ENCODE measurements at regions not wholly inside any gene's neighbourhood (a gene's known extent, or its start where the extent isn't known, plus 50 kb on each side); places are given as distances from the start of the nearest gene placed in this dataset.

- Mint-ChIP-seq H3K27me3 (ENCODE audit: low read depth) (no peaks in the 10 kb centered on the region), H3K4me3 (no peak overlapping the region), H3K36me3 (ENCODE audit: insufficient read depth in 1 of 3, low read depth in 3 of 3) (no peaks in the 10 kb centered on the region), H3K27ac (peak overlapping the region in 2 of 3 experiments; percentile 29 to 30; a peak in 2 of 7 replicates), H3K4me1 (peaks cover 16 to 24% of the 10 kb centered on the region in 2 experiments), H3K9me3 (no peaks in the 10 kb centered on the region)
- Histone ChIP-seq H3K9me3 (ENCODE audit: control insufficient read depth, low read depth, low read length) (no peaks in the 10 kb centered on the region), H3K4me1 (ENCODE audit: insufficient read depth, low read length) (no peaks in the 10 kb centered on the region; the same call in 1 of the 2 replicates), H3K14ac (ENCODE audit: insufficient read depth, low read length) (no peak overlapping the region), H2BK5ac (ENCODE audit: insufficient read length, low read length) (no peak overlapping the region), H3T11ph (ENCODE audit: low read length) (no peak overlapping the region), H3K23ac (ENCODE audit: insufficient read length, low read depth, low read length) (no peak overlapping the region), H4K5ac (ENCODE audit: insufficient read length, low read depth, low read length) (no peak overlapping the region), H2BK20ac (ENCODE audit: low read depth, low read length, poor library complexity, severe bottlenecking) (no peak overlapping the region), H2BK12ac (ENCODE audit: insufficient read length, low read depth, low read length) (no peak overlapping the region), H3K27ac (ENCODE audit: insufficient read length, low read depth, low read length) (no peak overlapping the region), H3K4me2 (ENCODE audit: insufficient read depth, insufficient read length, low read length) (no peak overlapping the region), H2BK15ac (ENCODE audit: low read depth, low read length) (no peak overlapping the region), H4K8ac (replicated peaks; ENCODE audit: insufficient read length, low read depth, low read length) (no peak overlapping the region), H2BK120ac (ENCODE audit: low read depth, low read length, poor library complexity, severe bottlenecking) (no peak overlapping the region), H3K56ac (ENCODE audit: insufficient read length, low read depth, low read length) (no peak overlapping the region), H3K79me1 (ENCODE audit: insufficient read depth, low read depth, low read length, poor library complexity, severe bottlenecking) (no peaks in the 10 kb centered on the region), H4K20me1 (ENCODE audit: control insufficient read depth, insufficient read depth, insufficient read length) (no peaks in the 10 kb centered on the region), H3K9ac (ENCODE audit: extremely low read depth, insufficient read length, low read length) (no peak overlapping the region), H4K91ac (ENCODE audit: insufficient read length, low read depth, low read length) (no peak overlapping the region), H2AFZ (ENCODE audit: low read length) (no peak overlapping the region), H3K79me2 (ENCODE audit: insufficient read depth, low read length) (no peaks in the 10 kb centered on the region), H3K4ac (ENCODE audit: low read depth, low read length) (no peak overlapping the region), H2AK5ac (ENCODE audit: insufficient read length, low read length) (no peak overlapping the region), H3K23me2 (ENCODE audit: insufficient read length, low read depth, low read length, poor library complexity, severe bottlenecking) (no peaks in the 10 kb centered on the region), H3K27me3 (ENCODE audit: insufficient read depth, low read length) (no peaks in the 10 kb centered on the region), H3K18ac (ENCODE audit: insufficient read length, low read depth, low read length) (no peak overlapping the region)
- no peak for DNase-seq
- WGBS (ENCODE audit: extremely low coverage, insufficient read length, low lambda C conversion rate): no CpG with 5 or more reads among the region's 8 CpGs
- TF ChIP-seq CTCF (conservative IDR thresholded peaks at IDR 0.05): no peak
Measured at GRCh38 chr6:132933090-132933489, 118.7 kb downstream of the RPS12 start.
